ENCODE measurements at regions not wholly inside any gene's neighbourhood (a gene's known extent, or its start where the extent isn't known, plus 50 kb on each side); places are given as distances from the start of the nearest gene placed in this dataset.

GRCh38 chr13:95357875-95358274, 56.6 kb upstream of the ABCC4 start:
- no peak for TF ChIP-seq POLR2AphosphoS5 (IDR thresholded peaks at IDR 0.05; ENCODE audit: borderline replicate concordance, low read depth, low read length)
- TF ChIP-seq FOXP2 (optimal IDR thresholded peaks at IDR 0.05; ENCODE audit: control extremely low read depth, extremely low read length, insufficient read depth): no peak
- TF ChIP-seq EZH2 (IDR thresholded peaks at IDR 0.05): no peak

Measured in SK-N-MC (cell line).